ENCODE measurements at regions not wholly inside any gene's neighbourhood (a gene's known extent, or its start where the extent isn't known, plus 50 kb on each side); places are given as distances from the start of the nearest gene placed in this dataset.

GRCh38 chr3:194828926-194829325 lies 143.2 kb downstream of the FAM43A start:
- no peaks in the 10 kb centered on the region for H3K36me3 Mint-ChIP-seq
- no peaks in the 10 kb centered on the region for H3K4me1 Mint-ChIP-seq
- H3K9me3 Mint-ChIP-seq: no peaks in the 10 kb centered on the region
- no peak overlapping the region for H3K27ac Mint-ChIP-seq
- H3K27me3 Mint-ChIP-seq: no peaks in the 10 kb centered on the region
- no peak overlapping the region for H3K4me3 Mint-ChIP-seq

- no peaks in the 10 kb centered on the region for H3K4me1 Mint-ChIP-seq
- no peak overlapping the region for H3K4me3 Mint-ChIP-seq
- no peak overlapping the region for H3K27ac Mint-ChIP-seq
- no peaks in the 10 kb centered on the region for H3K27me3 Mint-ChIP-seq
- no peaks in the 10 kb centered on the region for H3K36me3 Mint-ChIP-seq
- no peaks in the 10 kb centered on the region for H3K9me3 Mint-ChIP-seq
Observed at GRCh38 chr3:194830401-194830800, 144.7 kb downstream of the FAM43A start.

GRCh38 chr3:194830978-194831377 lies 145.3 kb downstream of the FAM43A start:
- H3K4me3 Mint-ChIP-seq: no peak overlapping the region
- H3K36me3 Mint-ChIP-seq: no peaks in the 10 kb centered on the region
- H3K27me3 Mint-ChIP-seq: no peaks in the 10 kb centered on the region
- no peaks in the 10 kb centered on the region for H3K4me1 Mint-ChIP-seq
- H3K9me3 Mint-ChIP-seq: no peaks in the 10 kb centered on the region
- no peak overlapping the region for H3K27ac Mint-ChIP-seq

GRCh38 chr3:194832346-194833104 lies 146.8 kb downstream of the FAM43A start:
- Mint-ChIP-seq H3K4me1 (no peaks in the 10 kb centered on the region), H3K4me3 (no peak overlapping the region), H3K27me3 (no peaks in the 10 kb centered on the region), H3K9me3 (no peaks in the 10 kb centered on the region), H3K36me3 (no peaks in the 10 kb centered on the region), H3K27ac (no peak overlapping the region)

- H3K27ac Mint-ChIP-seq: no peak overlapping the region
- H3K27me3 Mint-ChIP-seq: no peaks in the 10 kb centered on the region
- H3K9me3 Mint-ChIP-seq: no peaks in the 10 kb centered on the region
- no peak overlapping the region for H3K4me3 Mint-ChIP-seq
- H3K4me1 Mint-ChIP-seq: no peaks in the 10 kb centered on the region
- no peaks in the 10 kb centered on the region for H3K36me3 Mint-ChIP-seq
Observed at GRCh38 chr3:194833114-194833910, 147.6 kb downstream of the FAM43A start.

GRCh38 chr3:194836661-194837060 lies 151.0 kb downstream of the FAM43A start:
- Mint-ChIP-seq H3K9me3 (no peaks in the 10 kb centered on the region), H3K27me3 (no peaks in the 10 kb centered on the region), H3K27ac (no peak overlapping the region), H3K36me3 (no peaks in the 10 kb centered on the region), H3K4me3 (no peak overlapping the region), H3K4me1 (no peaks in the 10 kb centered on the region)

- Mint-ChIP-seq H3K36me3 (no peaks in the 10 kb centered on the region), H3K27me3 (no peaks in the 10 kb centered on the region), H3K4me1 (no peaks in the 10 kb centered on the region), H3K27ac (no peak overlapping the region), H3K9me3 (no peaks in the 10 kb centered on the region), H3K4me3 (no peak overlapping the region)
Observed at GRCh38 chr3:194837457-194838127, 151.9 kb downstream of the FAM43A start.

GRCh38 chr3:194838236-194838635 lies 152.6 kb downstream of the FAM43A start:
- Mint-ChIP-seq H3K9me3 (no peaks in the 10 kb centered on the region), H3K27ac (no peak overlapping the region), H3K4me3 (no peak overlapping the region), H3K4me1 (no peaks in the 10 kb centered on the region), H3K27me3 (no peaks in the 10 kb centered on the region), H3K36me3 (no peaks in the 10 kb centered on the region)

GRCh38 chr3:194840661-194841514 lies 155.2 kb downstream of the FAM43A start:
- H3K27me3 Mint-ChIP-seq: no peaks in the 10 kb centered on the region
- H3K4me1 Mint-ChIP-seq: no peaks in the 10 kb centered on the region
- H3K4me3 Mint-ChIP-seq: no peak overlapping the region
- H3K27ac Mint-ChIP-seq: no peak overlapping the region
- no peaks in the 10 kb centered on the region for H3K9me3 Mint-ChIP-seq
- no peaks in the 10 kb centered on the region for H3K36me3 Mint-ChIP-seq

GRCh38 chr3:194841515-194841841 lies 155.8 kb downstream of the FAM43A start:
- no peak overlapping the region for H3K27ac Mint-ChIP-seq
- no peaks in the 10 kb centered on the region for H3K9me3 Mint-ChIP-seq
- H3K27me3 Mint-ChIP-seq: no peaks in the 10 kb centered on the region
- no peak overlapping the region for H3K4me3 Mint-ChIP-seq
- no peaks in the 10 kb centered on the region for H3K36me3 Mint-ChIP-seq
- no peaks in the 10 kb centered on the region for H3K4me1 Mint-ChIP-seq

- Mint-ChIP-seq H3K27me3 (no peaks in the 10 kb centered on the region), H3K4me3 (no peak overlapping the region), H3K4me1 (no peaks in the 10 kb centered on the region), H3K9me3 (no peaks in the 10 kb centered on the region), H3K27ac (no peak overlapping the region), H3K36me3 (no peaks in the 10 kb centered on the region)
Observed at GRCh38 chr3:194843556-194843955, 157.9 kb downstream of the FAM43A start.

- Mint-ChIP-seq H3K4me3 (no peak overlapping the region), H3K9me3 (no peaks in the 10 kb centered on the region), H3K27ac (no peak overlapping the region), H3K4me1 (no peaks in the 10 kb centered on the region), H3K27me3 (no peaks in the 10 kb centered on the region), H3K36me3 (no peaks in the 10 kb centered on the region)
Observed at GRCh38 chr3:194844046-194844445, 158.4 kb downstream of the FAM43A start.

GRCh38 chr3:194849166-194849875 lies 163.6 kb downstream of the FAM43A start:
- no peaks in the 10 kb centered on the region for H3K4me1 Mint-ChIP-seq
- no peaks in the 10 kb centered on the region for H3K9me3 Mint-ChIP-seq
- peaks cover 3% of the 10 kb centered on the region for H3K27me3 Mint-ChIP-seq
- no peaks in the 10 kb centered on the region for H3K36me3 Mint-ChIP-seq
- H3K4me3 Mint-ChIP-seq: no peak overlapping the region
- peak overlapping the region in 1 of 3 donors; percentile 27 for H3K27ac Mint-ChIP-seq

GRCh38 chr3:194851254-194851653 lies 165.6 kb downstream of the FAM43A start:
- no peaks in the 10 kb centered on the region for H3K36me3 Mint-ChIP-seq
- H3K4me1 Mint-ChIP-seq: no peaks in the 10 kb centered on the region
- H3K27ac Mint-ChIP-seq: no peak overlapping the region
- H3K4me3 Mint-ChIP-seq: no peak overlapping the region
- no peaks in the 10 kb centered on the region for H3K9me3 Mint-ChIP-seq
- H3K27me3 Mint-ChIP-seq: peaks cover 3% of the 10 kb centered on the region

All from IgD-negative memory B cell (primary cell).